Gastroesophageal sphincter (tissue), 4 donors: ENCODE measurements at regions not wholly inside any gene's neighbourhood (a gene's known extent, or its start where the extent isn't known, plus 50 kb on each side); places are given as distances from the start of the nearest gene placed in this dataset.
A peak's percentile ranks its signal among the peaks of the same experiment; 100 is the strongest.

Experiments used
- ATAC-seq: fragments of 150-250 bp; one replicate; pipeline ENCODE4 v1.9.1; 2016; ENCODE audit warnings: mild to moderate bottlenecking, moderate library complexity
- H3K27ac ChIP-seq, 4 donors: fragments of 200-600 bp; sonication (generic) in 3 of 4; 1 replicate in 3 of 4; 2 replicates in 1 of 4; pipeline ENCODE4 v1.5.1; 2016 to 2019
- H3K27me3 ChIP-seq: fragments of 200-600 bp; sonication (generic); one replicate; pipeline ENCODE4 v1.5.1; 2019
- H3K36me3 ChIP-seq, 2 donors: fragments of 200-600 bp; sonication (generic); one replicate each; pipeline ENCODE4 v1.5.1; 2019; ENCODE audit warnings: control low read depth in 1 of 2
- H3K4me1 ChIP-seq, 3 donors: fragments of 200-600 bp; sonication (generic); 1 replicate in 2 of 3; 2 replicates in 1 of 3; pipeline ENCODE4 v1.5.1; 2016 to 2019; ENCODE audit warnings: control low read depth in 2 of 3
- H3K4me3 ChIP-seq, 2 donors: fragments of 200-600 bp; sonication (generic); one replicate each; pipeline ENCODE4 v1.5.1; 2019; ENCODE audit warnings: mild to moderate bottlenecking in 1 of 2, moderate library complexity in 1 of 2
- H3K9me3 ChIP-seq, 3 donors: fragments of 200-600 bp; sonication (generic); one replicate each; pipeline ENCODE4 v1.5.1; 2017 to 2019; ENCODE audit warnings: control low read depth in 2 of 3
- CTCF ChIP-seq, 4 experiments: fragments of 200-600 bp in 2 of 4; fragments of 450-650 bp in 2 of 4; sonication (generic) in 1 of 4; IDR thresholded peaks; one replicate each; pipeline ENCODE4 v1.5.1; 2017 to 2019; ENCODE audit warnings: antibody characterized with exemption in 4 of 4, mild to moderate bottlenecking in 2 of 4, moderate library complexity in 2 of 4
- EP300 ChIP-seq: sonication (generic); formaldehyde crosslinking; IDR thresholded peaks from one replicate; pipeline ENCODE4 v1.6.1; 2017; ENCODE audit warnings: antibody characterized with exemption, mild to moderate bottlenecking
- POLR2A ChIP-seq, 2 donors: fragments of 450-650 bp; IDR thresholded peaks; one replicate each; pipeline ENCODE4 v1.6.1; 2017; ENCODE audit warnings: antibody characterized with exemption in 2 of 2, mild to moderate bottlenecking in 2 of 2, moderate library complexity in 1 of 2
- POLR2AphosphoS5 ChIP-seq: sonication (generic); formaldehyde crosslinking; IDR thresholded peaks from one replicate; pipeline ENCODE4 v1.6.1; 2017; ENCODE audit warnings: antibody characterized with exemption
- WGBS, 2 donors: methylation state at CpG; one replicate each; pipeline ENCODE4 v1.1.5; 2018; ENCODE audit warnings: low coverage in 1 of 2; 5-methylcytosine and 5-hydroxymethylcytosine counted together

GRCh38 chr2:120936476-120937334, 201.0 kb downstream of the GLI2 start:
- TF ChIP-seq POLR2AphosphoS5 (peak; percentile 81), POLR2A (IDR thresholded peaks at IDR 0.05) (no peak), EP300 (no peak), CTCF (IDR thresholded peaks at IDR 0.05) (peak in 2 of 4 experiments; percentile 13 to 23)
- peaks cover 14 to 91% (median 43%) of the 10 kb centered on the region in 3 donors for H3K4me1 ChIP-seq
- no peaks in the 10 kb centered on the region for H3K9me3 ChIP-seq
- no peak overlapping the region for H3K4me3 ChIP-seq
- 15 to 54% methylated on average over 3 to 5 of the region's 10 CpGs for WGBS, 2 donors
- peak overlapping the region; percentile 75 to 84 (median 82) for H3K27ac ChIP-seq
- H3K36me3 ChIP-seq = peaks cover 0 to 4% of the 10 kb centered on the region in 2 donors
- H3K27me3 ChIP-seq = no peaks in the 10 kb centered on the region
- peak; percentile 75 for ATAC-seq

- peak overlapping the region; percentile 75 to 84 (median 82) for H3K27ac ChIP-seq
- no peak overlapping the region for H3K4me3 ChIP-seq
- 22 to 57% methylated on average over 5 to 6 of the region's 6 CpGs for WGBS, 2 donors
- H3K36me3 ChIP-seq = no peaks in the 10 kb centered on the region
- no peak for TF ChIP-seq POLR2A (IDR thresholded peaks at IDR 0.05)
- no peak for TF ChIP-seq CTCF (IDR thresholded peaks at IDR 0.05)
- TF ChIP-seq EP300 = no peak
- no peak for TF ChIP-seq POLR2AphosphoS5
- no peak for ATAC-seq
- no peaks in the 10 kb centered on the region for H3K27me3 ChIP-seq
- H3K4me1 ChIP-seq = peaks cover 14 to 90% (median 43%) of the 10 kb centered on the region in 3 donors
- H3K9me3 ChIP-seq = no peaks in the 10 kb centered on the region
These were observed 202.0 kb downstream of the GLI2 start for GRCh38 chr2:120937686-120938044.

- WGBS, 2 donors = 6 to 22% methylated on average over 5 to 11 of the region's 11 CpGs
- Histone ChIP-seq H3K27me3 (no peaks in the 10 kb centered on the region), H3K4me3 (no peak overlapping the region), H3K27ac (peak overlapping the region; percentile 75 to 84 (median 82)), H3K36me3 (no peaks in the 10 kb centered on the region), H3K9me3 (no peaks in the 10 kb centered on the region), H3K4me1 (peaks cover 14 to 85% (median 43%) of the 10 kb centered on the region in 3 donors)
- no peak for TF ChIP-seq CTCF (IDR thresholded peaks at IDR 0.05)
- TF ChIP-seq POLR2AphosphoS5 = no peak
- TF ChIP-seq EP300 = no peak
- no peak for TF ChIP-seq POLR2A (IDR thresholded peaks at IDR 0.05)
- ATAC-seq = no peak
These were observed 202.5 kb downstream of the GLI2 start for GRCh38 chr2:120938045-120938771.

- H3K9me3 ChIP-seq = no peaks in the 10 kb centered on the region
- no peaks in the 10 kb centered on the region for H3K27me3 ChIP-seq
- TF ChIP-seq EP300 (no peak), POLR2AphosphoS5 (peak; percentile 38), CTCF (IDR thresholded peaks at IDR 0.05) (no peak)
- WGBS, 2 donors = 37 to 54% methylated on average over 6 to 9 of the region's 9 CpGs
- no peak overlapping the region for H3K4me3 ChIP-seq
- no peaks in the 10 kb centered on the region for H3K36me3 ChIP-seq
- H3K27ac ChIP-seq = peak overlapping the region in 1 of 4 donors; percentile 84
- no peak for ATAC-seq
- H3K4me1 ChIP-seq = peaks cover 14 to 74% (median 38%) of the 10 kb centered on the region in 3 donors
These were observed 204.1 kb downstream of the GLI2 start for GRCh38 chr2:120939595-120940318.
